Mesothelial cell of epicardium (in vitro differentiated cells): ENCODE measurements at regions not wholly inside any gene's neighbourhood (a gene's known extent, or its start where the extent isn't known, plus 50 kb on each side); places are given as distances from the start of the nearest gene placed in this dataset.

Experiments used
- DNase-seq, 2 experiments: peaks; one replicate each; pipeline ENCODE4 v3.0.0; 2021; ENCODE audit warnings: low spot score in 2 of 2; ENCODE audit not compliant: unreplicated experiment in 2 of 2
- H3K27ac Mint-ChIP-seq: 2 replicates; pipeline ENCODE4 v1.8.0; 2021; ENCODE audit warnings: mixed read lengths
- H3K27me3 Mint-ChIP-seq: 2 replicates; pipeline ENCODE4 v1.8.0; 2021; ENCODE audit warnings: low read depth, mixed read lengths
- H3K36me3 Mint-ChIP-seq: 2 replicates; pipeline ENCODE4 v1.8.0; 2021; ENCODE audit warnings: mixed read lengths
- H3K4me1 Mint-ChIP-seq: 2 replicates; pipeline ENCODE4 v1.8.0; 2021; ENCODE audit warnings: mixed read lengths
- H3K4me3 Mint-ChIP-seq: 2 replicates; pipeline ENCODE4 v1.8.0; 2021; ENCODE audit warnings: mild to moderate bottlenecking, moderate library complexity, mixed read lengths
- H3K9me3 Mint-ChIP-seq: 2 replicates; pipeline ENCODE4 v1.8.0; 2021; ENCODE audit warnings: mixed read lengths
- TF ChIP-seq, protein P1 (sequence below): fragments of 200-600 bp; sonication (generic); IDR thresholded peaks from one replicate; pipeline ENCODE4 v1.5.0; 2021; ENCODE audit warnings: antibody characterized with exemption; ENCODE audit not compliant: unreplicated experiment

DNA sequence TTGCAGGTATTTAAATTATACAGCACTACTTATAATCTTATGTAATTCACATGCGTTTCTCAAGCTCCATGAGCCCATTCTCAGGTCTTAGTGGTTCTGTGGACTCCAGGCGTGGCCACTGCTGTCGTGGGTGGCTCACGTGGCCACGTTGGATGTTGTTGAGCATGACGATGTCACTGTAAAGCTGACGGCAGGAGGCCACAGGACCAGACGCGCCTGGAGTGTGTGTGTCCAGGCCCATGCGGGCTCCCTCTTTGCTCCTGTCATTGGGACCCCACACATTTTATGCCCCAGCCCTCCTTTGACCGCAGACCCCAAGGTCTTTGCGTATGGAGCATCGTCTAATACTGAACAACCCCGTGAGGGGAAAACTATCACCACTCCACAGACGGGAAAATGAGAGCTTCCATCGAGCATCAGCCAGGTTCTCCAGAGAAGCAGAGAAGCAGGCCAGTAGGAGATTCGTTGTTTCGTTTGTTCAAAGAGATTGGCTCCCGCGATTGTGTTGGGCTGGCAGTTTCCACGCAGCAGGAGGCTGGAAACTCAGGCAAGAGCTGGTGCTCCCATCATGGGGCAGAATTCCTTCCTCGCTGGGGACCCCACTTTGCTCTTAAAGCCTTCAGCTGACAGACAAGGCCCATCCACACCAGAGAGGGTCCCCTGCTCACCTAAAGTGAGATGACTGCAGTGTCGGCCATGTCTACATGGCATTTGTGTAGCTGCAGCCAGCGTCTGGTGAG lies 129.3 kb upstream of the SPACA7 start:
- no peak overlapping the region for H3K27ac Mint-ChIP-seq
- peaks cover 53% of the 10 kb centered on the region for H3K27me3 Mint-ChIP-seq
- no peak for DNase-seq
- TF ChIP-seq, protein P1, sequence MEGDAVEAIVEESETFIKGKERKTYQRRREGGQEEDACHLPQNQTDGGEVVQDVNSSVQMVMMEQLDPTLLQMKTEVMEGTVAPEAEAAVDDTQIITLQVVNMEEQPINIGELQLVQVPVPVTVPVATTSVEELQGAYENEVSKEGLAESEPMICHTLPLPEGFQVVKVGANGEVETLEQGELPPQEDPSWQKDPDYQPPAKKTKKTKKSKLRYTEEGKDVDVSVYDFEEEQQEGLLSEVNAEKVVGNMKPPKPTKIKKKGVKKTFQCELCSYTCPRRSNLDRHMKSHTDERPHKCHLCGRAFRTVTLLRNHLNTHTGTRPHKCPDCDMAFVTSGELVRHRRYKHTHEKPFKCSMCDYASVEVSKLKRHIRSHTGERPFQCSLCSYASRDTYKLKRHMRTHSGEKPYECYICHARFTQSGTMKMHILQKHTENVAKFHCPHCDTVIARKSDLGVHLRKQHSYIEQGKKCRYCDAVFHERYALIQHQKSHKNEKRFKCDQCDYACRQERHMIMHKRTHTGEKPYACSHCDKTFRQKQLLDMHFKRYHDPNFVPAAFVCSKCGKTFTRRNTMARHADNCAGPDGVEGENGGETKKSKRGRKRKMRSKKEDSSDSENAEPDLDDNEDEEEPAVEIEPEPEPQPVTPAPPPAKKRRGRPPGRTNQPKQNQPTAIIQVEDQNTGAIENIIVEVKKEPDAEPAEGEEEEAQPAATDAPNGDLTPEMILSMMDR: no peak
- no peaks in the 10 kb centered on the region for H3K9me3 Mint-ChIP-seq
- no peak overlapping the region for H3K4me3 Mint-ChIP-seq
- no peaks in the 10 kb centered on the region for H3K4me1 Mint-ChIP-seq
- H3K36me3 Mint-ChIP-seq: no peaks in the 10 kb centered on the region

DNA sequence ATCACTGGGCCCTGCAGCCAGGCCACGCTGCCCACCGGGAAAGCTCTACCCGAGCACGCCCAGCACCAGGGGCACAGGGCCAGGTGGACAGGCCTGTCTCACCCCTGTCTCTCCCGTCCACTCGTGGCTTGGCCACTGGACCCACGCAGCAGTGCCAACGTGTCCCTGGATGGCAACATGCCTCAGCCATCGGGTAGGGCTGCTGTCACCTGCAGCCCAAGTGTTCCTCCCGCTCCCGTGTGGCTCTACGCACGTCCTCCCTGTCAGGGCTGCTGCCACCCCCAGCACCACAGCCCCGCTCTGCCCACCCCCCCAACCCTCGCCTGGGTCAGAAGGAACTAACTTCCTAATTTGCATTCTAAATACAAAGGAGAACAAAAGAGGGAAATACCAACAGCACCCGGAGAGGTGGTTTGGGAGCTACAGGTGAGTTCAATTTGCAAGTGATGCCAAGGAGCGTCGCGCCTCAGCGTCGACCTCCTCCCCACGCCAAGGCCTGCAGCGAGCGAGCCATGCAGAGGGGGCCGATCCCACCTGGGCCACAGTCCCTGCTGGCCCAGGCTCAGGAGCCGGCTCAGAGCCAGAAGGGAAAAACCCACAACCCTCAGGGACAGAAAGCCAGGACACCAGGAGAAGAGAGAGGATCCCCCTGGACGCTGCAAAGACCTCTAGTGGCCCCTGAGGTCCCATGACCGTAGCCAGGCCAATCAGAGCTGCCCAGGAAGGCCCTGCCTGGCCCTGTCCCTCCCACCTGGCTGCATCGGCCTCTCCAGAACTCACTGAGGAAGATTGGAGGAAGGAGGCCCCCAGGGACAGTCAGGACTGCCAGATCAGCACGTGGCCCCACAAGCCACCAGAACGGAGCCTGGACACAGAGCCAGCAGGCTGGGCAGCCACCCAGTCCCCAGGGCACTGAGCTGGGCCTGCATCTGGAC lies 128.4 kb upstream of the SPACA7 start:
- no peak for DNase-seq
- TF ChIP-seq, protein P1: no peak
- Mint-ChIP-seq H3K4me3 (no peak overlapping the region), H3K27ac (no peak overlapping the region), H3K4me1 (no peaks in the 10 kb centered on the region), H3K27me3 (peaks cover 56% of the 10 kb centered on the region), H3K36me3 (no peaks in the 10 kb centered on the region), H3K9me3 (no peaks in the 10 kb centered on the region)

DNA sequence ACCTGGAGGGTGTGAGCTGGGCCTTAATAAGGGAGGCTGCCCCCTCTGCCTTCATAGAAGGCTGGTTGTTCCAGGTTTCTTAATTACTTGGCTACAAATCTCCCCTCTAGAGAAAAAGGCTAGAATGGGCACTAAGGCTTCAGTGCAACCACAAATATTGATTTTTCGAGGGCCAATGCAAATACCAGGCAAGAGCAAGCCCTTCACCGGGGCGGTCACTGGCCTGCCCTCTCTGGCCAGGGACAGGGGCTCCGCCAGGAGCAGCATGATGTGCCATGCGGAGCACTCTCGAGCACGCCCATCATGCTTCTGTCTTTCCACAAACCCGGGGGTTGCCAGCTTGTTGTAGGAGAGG lies 127.8 kb upstream of the SPACA7 start:
- Mint-ChIP-seq H3K27me3 (peaks cover 58% of the 10 kb centered on the region), H3K27ac (no peak overlapping the region), H3K4me3 (no peak overlapping the region), H3K4me1 (no peaks in the 10 kb centered on the region), H3K36me3 (no peaks in the 10 kb centered on the region), H3K9me3 (no peaks in the 10 kb centered on the region)
- TF ChIP-seq, protein P1: no peak
- DNase-seq: no peak

DNA sequence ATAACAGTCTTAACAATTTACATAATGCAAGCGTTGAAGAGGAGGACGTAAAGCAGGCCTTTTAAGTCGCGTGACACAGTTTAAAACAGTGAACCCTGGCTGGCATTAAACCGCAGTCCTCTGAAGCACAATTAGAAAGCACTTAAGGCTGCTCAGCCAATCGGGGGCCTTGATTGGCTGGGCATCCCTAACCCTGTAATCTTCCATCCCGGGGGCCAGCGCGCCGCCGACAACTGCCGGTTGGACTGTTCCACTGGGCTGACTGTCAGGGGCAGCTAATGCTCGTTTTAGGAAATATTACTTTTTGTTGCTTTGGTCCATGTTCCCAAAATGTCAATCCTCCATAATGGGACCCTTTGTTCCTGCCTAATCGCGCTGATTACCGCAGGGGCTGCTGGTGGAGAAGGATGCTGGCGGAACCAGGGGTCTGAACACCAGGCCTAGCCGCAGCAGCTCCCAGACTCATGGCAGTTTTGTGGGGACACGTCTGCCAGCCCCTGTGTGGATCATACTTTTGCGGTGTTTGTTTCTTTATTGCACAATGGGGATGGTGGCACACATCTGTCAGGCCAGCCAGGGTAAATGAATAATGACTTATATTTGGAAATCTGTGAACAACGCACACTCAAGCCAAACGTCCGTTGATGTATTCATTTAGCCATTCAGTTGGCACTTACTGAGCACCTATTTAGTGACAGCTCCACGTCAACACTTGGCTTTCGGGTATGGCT lies 127.1 kb upstream of the SPACA7 start:
- Mint-ChIP-seq H3K4me1 (no peaks in the 10 kb centered on the region), H3K4me3 (no peak overlapping the region), H3K9me3 (no peaks in the 10 kb centered on the region), H3K36me3 (no peaks in the 10 kb centered on the region), H3K27ac (no peak overlapping the region), H3K27me3 (peaks cover 61% of the 10 kb centered on the region)
- TF ChIP-seq, protein P1: no peak
- no peak for DNase-seq

DNA sequence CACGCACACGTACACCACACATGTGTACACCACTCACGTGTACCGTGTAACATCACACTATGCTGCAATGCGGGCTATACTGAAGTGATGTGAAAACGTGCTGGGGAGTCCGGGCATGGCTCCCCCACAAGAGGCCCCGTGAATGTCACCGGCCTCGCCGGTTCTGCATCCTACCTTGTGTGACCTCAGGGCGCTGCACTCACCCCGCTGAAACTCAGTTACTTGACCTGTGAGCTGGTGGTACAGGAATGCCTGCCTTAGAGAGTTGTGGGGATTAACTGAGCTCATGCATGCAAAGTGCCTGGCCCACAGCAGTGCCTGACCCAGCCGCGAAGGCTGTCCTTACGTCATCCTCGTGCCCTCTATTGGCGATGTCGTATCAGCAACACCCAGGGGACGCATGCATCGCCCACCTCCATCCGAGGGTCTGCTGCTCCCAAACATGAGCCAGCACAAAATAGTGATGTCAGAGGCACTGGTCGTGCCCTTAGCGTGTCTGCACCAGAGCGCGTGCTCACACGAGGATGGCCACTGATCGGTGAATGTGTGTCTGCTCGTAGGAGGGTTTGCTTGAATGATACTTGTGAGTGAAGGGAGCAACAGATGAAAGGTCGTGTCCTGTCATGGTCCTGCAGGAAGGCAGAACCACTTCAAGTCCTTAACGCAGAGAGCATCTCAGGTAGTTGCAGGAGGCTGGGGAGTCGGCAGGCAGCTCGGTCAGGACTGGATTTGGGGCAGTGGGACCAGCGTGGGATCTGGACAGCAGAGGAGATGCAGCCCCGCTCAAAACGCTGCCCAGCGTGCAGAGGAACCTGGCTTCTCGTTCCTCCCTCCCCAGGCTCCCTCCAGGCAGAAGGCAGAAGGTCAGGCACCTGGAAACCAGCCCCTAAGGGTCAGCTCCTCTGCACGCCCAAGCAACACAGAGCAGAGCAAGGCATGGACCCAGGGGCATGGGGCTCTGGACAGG lies 126.2 kb upstream of the SPACA7 start:
- no peak overlapping the region for H3K4me3 Mint-ChIP-seq
- no peaks in the 10 kb centered on the region for H3K4me1 Mint-ChIP-seq
- no peak overlapping the region for H3K27ac Mint-ChIP-seq
- H3K9me3 Mint-ChIP-seq: no peaks in the 10 kb centered on the region
- no peaks in the 10 kb centered on the region for H3K36me3 Mint-ChIP-seq
- peaks cover 58% of the 10 kb centered on the region for H3K27me3 Mint-ChIP-seq
- no peak for DNase-seq
- TF ChIP-seq, protein P1: no peak
